ENCODE measurements at regions not wholly inside any gene's neighbourhood (a gene's known extent, or its start where the extent isn't known, plus 50 kb on each side); places are given as distances from the start of the nearest gene placed in this dataset.
A peak's percentile ranks its signal among the peaks of the same experiment; 100 is the strongest.

GRCh38 chr9:99419070-99419469 lies 197.0 kb downstream of the SEC61B start:
- TF ChIP-seq CTCF (IDR thresholded peaks at IDR 0.05; ENCODE audit: insufficient read depth, low read length) = no peak
- peak; percentile 70 for DNase-seq (ENCODE audit: low read depth)
- no peak overlapping the region for H3K4me3 ChIP-seq (ENCODE audit: low read depth, low read length)

- TF ChIP-seq CTCF (IDR thresholded peaks at IDR 0.05; ENCODE audit: insufficient read depth, low read length) = no peak
- H3K4me3 ChIP-seq (ENCODE audit: low read depth, low read length) = no peak overlapping the region
- DNase-seq (ENCODE audit: low read depth) = no peak
Measured at GRCh38 chr9:99421369-99421768, 199.3 kb downstream of the SEC61B start.

- no peak for TF ChIP-seq CTCF (IDR thresholded peaks at IDR 0.05; ENCODE audit: insufficient read depth, low read length)
- H3K4me3 ChIP-seq (ENCODE audit: low read depth, low read length) = no peak overlapping the region
- no peak for DNase-seq (ENCODE audit: low read depth)
Measured at GRCh38 chr9:99425124-99425523, 203.0 kb downstream of the SEC61B start.

GRCh38 chr9:99425923-99426842 lies 204.1 kb downstream of the SEC61B start:
- DNase-seq (ENCODE audit: low read depth) = no peak
- no peak for TF ChIP-seq CTCF (IDR thresholded peaks at IDR 0.05; ENCODE audit: insufficient read depth, low read length)
- no peak overlapping the region for H3K4me3 ChIP-seq (ENCODE audit: low read depth, low read length)

- H3K4me3 ChIP-seq (ENCODE audit: low read depth, low read length) = no peak overlapping the region
- DNase-seq (ENCODE audit: low read depth) = no peak
- no peak for TF ChIP-seq CTCF (IDR thresholded peaks at IDR 0.05; ENCODE audit: insufficient read depth, low read length)
Measured at GRCh38 chr9:99427260-99427659, 205.2 kb downstream of the SEC61B start.

- TF ChIP-seq CTCF (IDR thresholded peaks at IDR 0.05; ENCODE audit: insufficient read depth, low read length) = no peak
- no peak overlapping the region for H3K4me3 ChIP-seq (ENCODE audit: low read depth, low read length)
- DNase-seq (ENCODE audit: low read depth) = peak; percentile 26
Measured at GRCh38 chr9:99430301-99430700, 208.2 kb downstream of the SEC61B start.
